ENCODE measurements at regions not wholly inside any gene's neighbourhood (a gene's known extent, or its start where the extent isn't known, plus 50 kb on each side); places are given as distances from the start of the nearest gene placed in this dataset.

DNA sequence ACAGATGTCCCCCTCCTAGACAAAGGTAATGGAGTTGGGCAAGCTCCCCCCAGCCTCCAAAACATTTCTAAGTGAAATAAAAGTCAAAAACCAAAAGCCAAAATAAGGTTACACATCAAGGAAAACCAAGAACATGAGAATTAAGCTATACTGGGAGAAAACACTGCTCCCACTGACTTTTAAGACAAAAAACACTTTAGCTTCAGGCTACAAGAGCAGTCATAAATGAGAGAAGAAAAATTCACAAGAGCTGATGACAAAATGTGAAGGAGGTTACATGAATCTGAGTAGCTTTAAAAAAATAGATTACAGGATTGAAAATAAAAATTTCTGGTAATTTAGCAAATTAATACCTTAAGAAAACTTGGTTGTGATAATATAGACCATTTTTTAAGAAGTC lies 1370.3 kb upstream of the CDH9 start:
- Histone ChIP-seq H3K36me3 (ENCODE audit: control insufficient read depth in 3 of 3, insufficient read depth in 3 of 3, low read length in 3 of 3) (no peaks in the 10 kb centered on the region), H3K27me3 (ENCODE audit: control insufficient read depth in 3 of 3, insufficient read depth in 3 of 3, low read length in 3 of 3) (no peaks in the 10 kb centered on the region), H3K9ac (ENCODE audit: low read depth in 1 of 3, low read length in 3 of 3) (no peak overlapping the region), H3K4me1 (ENCODE audit: control insufficient read depth in 3 of 3, insufficient read depth in 3 of 3, low read length in 3 of 3) (no peaks in the 10 kb centered on the region), H3K4me3 (ENCODE audit: low read length in 3 of 3) (no peak overlapping the region), H3K9me3 (ENCODE audit: control insufficient read depth in 3 of 3, low read length in 3 of 3) (no peaks in the 10 kb centered on the region), H3K27ac (ENCODE audit: low read depth, low read length) (no peak overlapping the region)

DNA sequence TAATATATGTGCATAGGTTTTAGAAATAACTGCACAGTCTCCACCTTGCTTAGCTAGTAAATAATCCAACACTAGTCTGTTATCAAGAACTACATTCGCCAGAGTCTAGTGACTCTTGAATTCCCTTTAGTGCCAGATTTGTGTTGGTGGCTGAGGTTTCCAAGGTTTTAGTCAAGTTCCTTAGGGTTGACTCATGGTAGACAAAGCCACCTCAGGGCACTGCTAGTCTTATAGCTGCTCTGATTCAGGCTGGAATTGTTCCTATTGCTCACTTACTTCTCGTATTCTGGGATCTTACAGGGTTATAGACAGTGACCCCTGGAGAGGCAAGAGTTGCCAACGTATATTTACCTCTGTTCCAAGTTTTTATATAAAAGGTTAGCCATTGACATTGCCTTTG lies 1369.8 kb upstream of the CDH9 start:
- Histone ChIP-seq H3K27me3 (ENCODE audit: control insufficient read depth in 3 of 3, insufficient read depth in 3 of 3, low read length in 3 of 3) (no peaks in the 10 kb centered on the region), H3K36me3 (ENCODE audit: control insufficient read depth in 3 of 3, insufficient read depth in 3 of 3, low read length in 3 of 3) (no peaks in the 10 kb centered on the region), H3K9ac (ENCODE audit: low read depth in 1 of 3, low read length in 3 of 3) (no peak overlapping the region), H3K4me1 (ENCODE audit: control insufficient read depth in 3 of 3, insufficient read depth in 3 of 3, low read length in 3 of 3) (no peaks in the 10 kb centered on the region), H3K27ac (ENCODE audit: low read depth, low read length) (no peak overlapping the region), H3K4me3 (ENCODE audit: low read length in 3 of 3) (no peak overlapping the region), H3K9me3 (ENCODE audit: control insufficient read depth in 3 of 3, low read length in 3 of 3) (no peaks in the 10 kb centered on the region)

DNA sequence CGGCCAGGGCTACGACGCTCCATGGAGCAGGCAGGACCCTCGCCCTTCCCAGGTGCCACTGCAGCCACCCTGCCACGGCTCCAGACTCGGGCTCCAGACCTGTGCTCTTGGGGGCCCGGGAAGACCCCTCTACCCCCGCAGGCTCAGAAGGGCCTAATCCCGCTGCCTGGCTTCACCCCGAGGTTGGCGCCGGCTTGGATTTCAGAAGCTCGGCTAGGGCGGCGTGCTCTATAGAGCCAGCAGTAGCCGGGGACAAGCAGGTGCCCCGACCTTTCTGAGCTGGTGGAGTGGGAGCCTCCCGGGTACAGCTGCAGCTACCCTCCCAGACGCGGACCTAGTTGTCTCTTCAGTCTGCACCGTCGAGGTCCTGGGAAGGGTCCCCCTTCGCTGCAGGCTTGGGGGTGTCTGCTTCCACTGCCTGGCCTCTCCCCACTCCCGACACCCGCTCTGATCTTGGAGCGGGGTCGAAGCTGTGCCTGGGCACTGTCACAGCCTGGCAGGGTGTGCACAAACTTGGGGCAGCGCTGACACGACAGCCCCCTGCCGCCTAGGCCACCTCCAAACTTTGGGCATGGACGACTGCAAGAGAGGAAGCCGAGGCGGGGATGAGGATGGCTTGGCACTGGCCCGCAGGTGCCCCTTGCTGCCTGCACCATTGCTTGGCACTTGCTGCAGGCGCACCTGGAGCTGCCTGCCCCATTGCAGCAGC lies 1366.1 kb upstream of the CDH9 start:
- Histone ChIP-seq H3K27ac (ENCODE audit: low read depth, low read length) (no peak overlapping the region), H3K4me3 (ENCODE audit: low read length in 3 of 3) (no peak overlapping the region), H3K36me3 (ENCODE audit: control insufficient read depth in 3 of 3, insufficient read depth in 3 of 3, low read length in 3 of 3) (no peaks in the 10 kb centered on the region), H3K9ac (ENCODE audit: low read depth in 1 of 3, low read length in 3 of 3) (no peak overlapping the region), H3K27me3 (ENCODE audit: control insufficient read depth in 3 of 3, insufficient read depth in 3 of 3, low read length in 3 of 3) (no peaks in the 10 kb centered on the region), H3K9me3 (ENCODE audit: control insufficient read depth in 3 of 3, low read length in 3 of 3) (no peaks in the 10 kb centered on the region), H3K4me1 (ENCODE audit: control insufficient read depth in 3 of 3, insufficient read depth in 3 of 3, low read length in 3 of 3) (no peaks in the 10 kb centered on the region)

- Histone ChIP-seq H3K4me3 (ENCODE audit: low read length in 3 of 3) (no peak overlapping the region), H3K9me3 (ENCODE audit: control insufficient read depth in 3 of 3, low read length in 3 of 3) (no peaks in the 10 kb centered on the region), H3K4me1 (ENCODE audit: control insufficient read depth in 3 of 3, insufficient read depth in 3 of 3, low read length in 3 of 3) (no peaks in the 10 kb centered on the region), H3K27ac (ENCODE audit: low read depth, low read length) (no peak overlapping the region), H3K9ac (ENCODE audit: low read depth in 1 of 3, low read length in 3 of 3) (no peak overlapping the region), H3K36me3 (ENCODE audit: control insufficient read depth in 3 of 3, insufficient read depth in 3 of 3, low read length in 3 of 3) (no peaks in the 10 kb centered on the region), H3K27me3 (ENCODE audit: control insufficient read depth in 3 of 3, insufficient read depth in 3 of 3, low read length in 3 of 3) (no peaks in the 10 kb centered on the region)
Observed at GRCh38 chr5:28403846-28404245, 1365.5 kb upstream of the CDH9 start.

DNA sequence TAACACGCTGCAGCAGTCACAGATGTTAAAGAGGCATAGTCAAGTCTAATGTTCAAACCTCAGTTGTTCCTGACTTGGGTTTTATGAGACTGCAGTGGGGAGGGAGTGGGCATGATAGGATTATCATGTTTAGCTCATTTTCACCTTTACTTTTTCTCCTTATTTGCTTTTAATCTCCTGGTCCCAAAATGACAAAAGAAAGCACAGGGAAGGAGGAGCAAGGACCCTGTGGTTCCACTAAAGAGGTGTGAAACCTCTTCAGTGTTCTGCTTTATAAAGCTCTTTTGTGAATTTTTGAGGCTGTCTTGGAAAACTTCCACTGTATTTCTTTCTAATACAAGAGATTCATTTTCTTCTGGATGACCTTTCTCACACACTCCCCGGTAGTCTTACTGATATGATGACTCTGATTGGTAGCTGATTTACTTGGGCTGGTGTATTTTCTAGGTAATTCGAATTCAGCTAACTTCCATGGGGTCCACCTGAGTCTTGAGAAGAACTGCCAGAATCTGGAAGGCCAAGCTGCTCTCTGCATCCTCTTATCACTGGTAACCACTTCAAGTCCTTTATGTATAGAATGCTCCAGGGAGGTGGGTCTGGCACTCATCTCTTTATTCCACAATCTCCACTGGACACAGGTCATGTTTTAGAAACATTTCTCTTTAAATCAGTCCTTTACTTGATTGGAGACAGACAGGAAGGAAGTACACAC lies 1364.4 kb upstream of the CDH9 start:
- Histone ChIP-seq H3K27me3 (ENCODE audit: control insufficient read depth in 3 of 3, insufficient read depth in 3 of 3, low read length in 3 of 3) (no peaks in the 10 kb centered on the region), H3K36me3 (ENCODE audit: control insufficient read depth in 3 of 3, insufficient read depth in 3 of 3, low read length in 3 of 3) (no peaks in the 10 kb centered on the region), H3K9ac (ENCODE audit: low read depth in 1 of 3, low read length in 3 of 3) (no peak overlapping the region), H3K4me3 (ENCODE audit: low read length in 3 of 3) (no peak overlapping the region), H3K27ac (ENCODE audit: low read depth, low read length) (no peak overlapping the region), H3K9me3 (ENCODE audit: control insufficient read depth in 3 of 3, low read length in 3 of 3) (no peaks in the 10 kb centered on the region), H3K4me1 (ENCODE audit: control insufficient read depth in 3 of 3, insufficient read depth in 3 of 3, low read length in 3 of 3) (no peaks in the 10 kb centered on the region)

DNA sequence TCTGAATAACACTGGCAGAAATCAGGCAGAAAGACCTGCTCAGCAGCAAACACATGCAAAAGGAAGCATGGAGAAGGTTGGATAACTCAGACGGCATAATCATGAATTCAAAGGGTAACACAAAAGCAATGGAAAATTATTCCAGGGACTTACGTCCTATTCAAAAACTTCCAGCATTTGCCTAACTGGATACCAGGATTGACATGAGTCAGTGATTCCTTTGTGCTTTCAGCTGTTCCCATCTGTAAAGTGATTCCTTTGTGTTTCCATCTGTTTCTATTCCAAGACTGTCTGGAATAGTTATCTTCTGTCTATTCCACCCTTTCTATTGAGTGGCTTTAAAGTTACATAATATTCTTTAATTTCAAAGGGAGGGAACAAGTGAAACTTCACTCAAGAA lies 1361.7 kb upstream of the CDH9 start:
- H3K9ac ChIP-seq (ENCODE audit: low read depth in 1 of 3, low read length in 3 of 3): no peak overlapping the region
- peaks cover 0 to 2% (median 0%) of the 10 kb centered on the region in 3 donors for H3K9me3 ChIP-seq (ENCODE audit: control insufficient read depth in 3 of 3, low read length in 3 of 3)
- H3K27ac ChIP-seq (ENCODE audit: low read depth, low read length): no peak overlapping the region
- no peak overlapping the region for H3K4me3 ChIP-seq (ENCODE audit: low read length in 3 of 3)
- H3K27me3 ChIP-seq (ENCODE audit: control insufficient read depth in 3 of 3, insufficient read depth in 3 of 3, low read length in 3 of 3): no peaks in the 10 kb centered on the region
- no peaks in the 10 kb centered on the region for H3K36me3 ChIP-seq (ENCODE audit: control insufficient read depth in 3 of 3, insufficient read depth in 3 of 3, low read length in 3 of 3)
- no peaks in the 10 kb centered on the region for H3K4me1 ChIP-seq (ENCODE audit: control insufficient read depth in 3 of 3, insufficient read depth in 3 of 3, low read length in 3 of 3)

GRCh38 chr5:28399211-28399610 lies 1360.8 kb upstream of the CDH9 start:
- Histone ChIP-seq H3K27ac (ENCODE audit: low read depth, low read length) (no peak overlapping the region), H3K4me1 (ENCODE audit: control insufficient read depth in 3 of 3, insufficient read depth in 3 of 3, low read length in 3 of 3) (no peaks in the 10 kb centered on the region), H3K4me3 (ENCODE audit: low read length in 3 of 3) (no peak overlapping the region), H3K27me3 (ENCODE audit: control insufficient read depth in 3 of 3, insufficient read depth in 3 of 3, low read length in 3 of 3) (no peaks in the 10 kb centered on the region), H3K36me3 (ENCODE audit: control insufficient read depth in 3 of 3, insufficient read depth in 3 of 3, low read length in 3 of 3) (no peaks in the 10 kb centered on the region), H3K9me3 (ENCODE audit: control insufficient read depth in 3 of 3, low read length in 3 of 3) (peaks cover 0 to 2% (median 0%) of the 10 kb centered on the region in 3 donors), H3K9ac (ENCODE audit: low read depth in 1 of 3, low read length in 3 of 3) (no peak overlapping the region)

DNA sequence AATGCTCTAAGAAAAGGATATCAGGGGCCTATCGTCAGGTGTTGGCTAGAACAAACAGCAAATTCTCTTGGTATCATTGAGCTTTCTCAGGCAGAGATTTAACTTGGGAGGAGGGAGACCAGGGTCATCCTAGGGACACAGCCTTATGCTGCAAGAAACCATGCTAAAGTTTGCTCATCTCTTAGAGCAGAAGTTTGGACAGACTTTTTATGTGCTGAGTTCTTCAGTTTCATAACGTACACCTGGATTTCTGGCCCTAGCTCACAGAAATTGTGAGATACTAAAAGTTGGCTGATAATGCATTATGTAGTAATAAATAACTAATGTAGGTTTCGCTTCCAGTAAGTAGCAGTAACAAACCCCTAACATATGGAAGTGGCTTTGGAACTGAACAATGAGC lies 1359.8 kb upstream of the CDH9 start:
- Histone ChIP-seq H3K27me3 (ENCODE audit: control insufficient read depth in 3 of 3, insufficient read depth in 3 of 3, low read length in 3 of 3) (no peaks in the 10 kb centered on the region), H3K36me3 (ENCODE audit: control insufficient read depth in 3 of 3, insufficient read depth in 3 of 3, low read length in 3 of 3) (no peaks in the 10 kb centered on the region), H3K4me3 (ENCODE audit: low read length in 3 of 3) (no peak overlapping the region), H3K27ac (ENCODE audit: low read depth, low read length) (no peak overlapping the region), H3K9me3 (ENCODE audit: control insufficient read depth in 3 of 3, low read length in 3 of 3) (peaks cover 0 to 2% (median 0%) of the 10 kb centered on the region in 3 donors), H3K4me1 (ENCODE audit: control insufficient read depth in 3 of 3, insufficient read depth in 3 of 3, low read length in 3 of 3) (no peaks in the 10 kb centered on the region), H3K9ac (ENCODE audit: low read depth in 1 of 3, low read length in 3 of 3) (no peak overlapping the region)

DNA sequence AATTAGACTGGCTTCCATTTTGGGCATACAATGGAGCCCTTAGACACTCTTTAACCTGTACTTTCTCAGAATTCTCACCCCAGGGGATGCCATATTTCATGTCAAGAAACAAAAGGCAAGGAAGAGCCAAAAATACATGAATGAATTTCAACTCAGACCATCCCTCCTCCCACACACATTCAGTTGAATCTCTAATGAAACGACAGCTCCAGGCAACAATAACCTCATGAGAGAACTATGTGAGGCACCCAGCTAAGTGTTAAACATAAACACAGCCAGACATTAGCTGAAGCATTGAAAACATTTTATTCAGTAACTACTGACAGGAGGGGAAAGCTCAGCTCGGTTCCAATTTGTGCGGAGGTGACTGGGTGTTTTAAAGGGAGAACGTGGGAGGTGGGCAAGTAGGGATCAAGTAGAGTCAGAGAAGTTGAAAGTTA lies 1359.1 kb upstream of the CDH9 start:
- Histone ChIP-seq H3K36me3 (ENCODE audit: control insufficient read depth in 3 of 3, insufficient read depth in 3 of 3, low read length in 3 of 3) (no peaks in the 10 kb centered on the region), H3K27me3 (ENCODE audit: control insufficient read depth in 3 of 3, insufficient read depth in 3 of 3, low read length in 3 of 3) (no peaks in the 10 kb centered on the region), H3K27ac (ENCODE audit: low read depth, low read length) (no peak overlapping the region), H3K4me1 (ENCODE audit: control insufficient read depth in 3 of 3, insufficient read depth in 3 of 3, low read length in 3 of 3) (no peaks in the 10 kb centered on the region), H3K9me3 (ENCODE audit: control insufficient read depth in 3 of 3, low read length in 3 of 3) (peaks cover 0 to 2% (median 0%) of the 10 kb centered on the region in 3 donors), H3K9ac (ENCODE audit: low read depth in 1 of 3, low read length in 3 of 3) (no peak overlapping the region), H3K4me3 (ENCODE audit: low read length in 3 of 3) (no peak overlapping the region)

- Histone ChIP-seq H3K4me1 (ENCODE audit: control insufficient read depth in 3 of 3, insufficient read depth in 3 of 3, low read length in 3 of 3) (no peaks in the 10 kb centered on the region), H3K4me3 (ENCODE audit: low read length in 3 of 3) (no peak overlapping the region), H3K27ac (ENCODE audit: low read depth, low read length) (no peak overlapping the region), H3K9me3 (ENCODE audit: control insufficient read depth in 3 of 3, low read length in 3 of 3) (peaks cover 0 to 2% (median 0%) of the 10 kb centered on the region in 3 donors), H3K36me3 (ENCODE audit: control insufficient read depth in 3 of 3, insufficient read depth in 3 of 3, low read length in 3 of 3) (no peaks in the 10 kb centered on the region), H3K9ac (ENCODE audit: low read depth in 1 of 3, low read length in 3 of 3) (no peak overlapping the region), H3K27me3 (ENCODE audit: control insufficient read depth in 3 of 3, insufficient read depth in 3 of 3, low read length in 3 of 3) (no peaks in the 10 kb centered on the region)
Observed at GRCh38 chr5:28391277-28391676, 1352.9 kb upstream of the CDH9 start.

Measured in skeletal muscle tissue (tissue), 3 donors.